Smooth muscle cell (in vitro differentiated cells): ENCODE measurements at regions not wholly inside any gene's neighbourhood (a gene's known extent, or its start where the extent isn't known, plus 50 kb on each side); places are given as distances from the start of the nearest gene placed in this dataset.

Experiments
- DNase-seq: peaks from one replicate; lab custom pipeline; 2025; ENCODE audit not compliant: unreplicated experiment; lab: John Stamatoyannopoulos, UW
- H2AFZ ChIP-seq: fragments of 200-600 bp; sonication (generic); 2 replicates; pipeline ENCODE4 v1.6.0; 2016; ENCODE audit warnings: antibody characterized with exemption, low read depth, mild to moderate bottlenecking
- H3F3A ChIP-seq: fragments of 200-600 bp; sonication (generic); 2 replicates; pipeline ENCODE4 v1.6.0; 2017; ENCODE audit warnings: antibody characterized with exemption, low read depth
- H3K27ac ChIP-seq: fragments of 200-600 bp; sonication (generic); 2 replicates; pipeline ENCODE4 v1.5.1; 2016; ENCODE audit warnings: low read depth, mild to moderate bottlenecking
- H3K27me3 ChIP-seq: fragments of 200-600 bp; sonication (generic); 2 replicates; pipeline ENCODE4 v1.6.1; 2016; ENCODE audit warnings: low read depth, mild to moderate bottlenecking
- H3K36me3 ChIP-seq: fragments of 200-600 bp; sonication (generic); 2 replicates; pipeline ENCODE4 v1.5.1; 2016; ENCODE audit warnings: low read depth
- H3K4me1 ChIP-seq: fragments of 200-600 bp; sonication (generic); 2 replicates; pipeline ENCODE4 v1.5.1; 2016; ENCODE audit warnings: low read depth
- H3K4me2 ChIP-seq: fragments of 200-600 bp; sonication (generic); 2 replicates; pipeline ENCODE4 v1.6.0; 2016; ENCODE audit warnings: mild to moderate bottlenecking
- H3K4me3 ChIP-seq: fragments of 200-600 bp; sonication (generic); 2 replicates; pipeline ENCODE4 v1.5.1; 2016; ENCODE audit warnings: mild to moderate bottlenecking
- H3K79me2 ChIP-seq: fragments of 200-600 bp; sonication (generic); 2 replicates; pipeline ENCODE4 v1.6.0; 2016; ENCODE audit warnings: low read depth, mild to moderate bottlenecking
- H3K9ac ChIP-seq: fragments of 200-600 bp; sonication (generic); 2 replicates; pipeline ENCODE4 v1.6.0; 2016; ENCODE audit warnings: low read depth
- H3K9me3 ChIP-seq: fragments of 200-600 bp; sonication (generic); replicated peaks from 2 replicates; pipeline ENCODE4 v1.5.1; 2016; ENCODE audit warnings: low read depth
- H4K20me1 ChIP-seq: fragments of 200-600 bp; sonication (generic); 2 replicates; pipeline ENCODE4 v1.6.0; 2016; ENCODE audit warnings: low read depth
- CTCF ChIP-seq: fragments of 200-600 bp; sonication (generic); IDR thresholded peaks from 2 replicates; pipeline ENCODE4 v1.5.1; 2017; ENCODE audit warnings: borderline replicate concordance, mild to moderate bottlenecking, antibody characterized with exemption; ENCODE audit not compliant: insufficient read depth, poor library complexity, severe bottlenecking
- WGBS: methylation state at CpG from one replicate; pipeline ENCODE4 v1.1.7; 2016; ENCODE audit warnings: low lambda C conversion rate; 5-methylcytosine and 5-hydroxymethylcytosine counted together

GRCh38 chrX:139304471-139304870 lies 226.1 kb upstream of the F9 start:
- Histone ChIP-seq H3F3A (no peaks in the 10 kb centered on the region), H3K36me3 (no peaks in the 10 kb centered on the region), H3K4me3 (no peak overlapping the region), H3K4me2 (no peak overlapping the region), H3K9me3 (no peaks in the 10 kb centered on the region), H3K79me2 (no peaks in the 10 kb centered on the region), H3K4me1 (no peaks in the 10 kb centered on the region), H4K20me1 (no peaks in the 10 kb centered on the region), H3K27ac (no peak overlapping the region), H2AFZ (no peak overlapping the region), H3K27me3 (no peaks in the 10 kb centered on the region), H3K9ac (no peak overlapping the region)
- DNase-seq = no peak
- 52% methylated on average over 3 of the region's 3 CpGs for WGBS
- no peak for TF ChIP-seq CTCF

DNA sequence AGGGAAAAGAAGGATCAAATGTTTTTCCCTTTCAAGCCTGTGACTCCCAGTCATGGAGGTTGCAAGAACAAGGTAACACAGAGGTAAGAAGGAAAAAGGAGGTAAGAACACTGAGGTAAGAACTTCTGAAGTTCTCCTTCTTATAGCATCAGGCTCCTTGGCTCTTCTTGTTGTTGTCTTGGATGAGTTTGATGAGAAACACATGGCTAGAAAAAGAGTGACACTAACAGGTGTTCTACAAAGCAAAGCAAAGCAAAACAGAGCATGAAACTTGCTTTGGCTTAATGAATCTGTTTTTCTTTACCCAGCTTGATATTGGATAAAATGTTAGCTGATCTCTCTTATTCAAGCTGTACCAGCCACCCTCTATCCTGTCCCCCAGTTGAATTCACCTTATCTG lies 231.2 kb upstream of the F9 start:
- no peaks in the 10 kb centered on the region for H3K9me3 ChIP-seq
- no peak for DNase-seq

GRCh38 chrX:139298437-139298836 lies 232.1 kb upstream of the F9 start:
- Histone ChIP-seq H3K9me3 (no peaks in the 10 kb centered on the region), H4K20me1 (no peaks in the 10 kb centered on the region), H3K4me3 (no peak overlapping the region), H3K4me1 (no peaks in the 10 kb centered on the region), H2AFZ (no peak overlapping the region), H3K27me3 (no peaks in the 10 kb centered on the region), H3K27ac (no peak overlapping the region), H3K36me3 (no peaks in the 10 kb centered on the region), H3K9ac (no peak overlapping the region), H3K4me2 (no peak overlapping the region), H3K79me2 (no peaks in the 10 kb centered on the region), H3F3A (no peaks in the 10 kb centered on the region)
- no peak for DNase-seq
- TF ChIP-seq CTCF = no peak

More for the DNA sequence above, 231.2 kb upstream of the F9 start:
- Histone ChIP-seq H3K79me2 (no peaks in the 10 kb centered on the region), H3K27me3 (no peaks in the 10 kb centered on the region), H3K4me3 (no peak overlapping the region), H3K4me1 (no peaks in the 10 kb centered on the region), H2AFZ (no peak overlapping the region), H3K27ac (no peak overlapping the region), H4K20me1 (no peaks in the 10 kb centered on the region), H3K9ac (no peak overlapping the region), H3K4me2 (no peak overlapping the region), H3F3A (no peaks in the 10 kb centered on the region), H3K36me3 (no peaks in the 10 kb centered on the region)
- TF ChIP-seq CTCF = no peak

DNA sequence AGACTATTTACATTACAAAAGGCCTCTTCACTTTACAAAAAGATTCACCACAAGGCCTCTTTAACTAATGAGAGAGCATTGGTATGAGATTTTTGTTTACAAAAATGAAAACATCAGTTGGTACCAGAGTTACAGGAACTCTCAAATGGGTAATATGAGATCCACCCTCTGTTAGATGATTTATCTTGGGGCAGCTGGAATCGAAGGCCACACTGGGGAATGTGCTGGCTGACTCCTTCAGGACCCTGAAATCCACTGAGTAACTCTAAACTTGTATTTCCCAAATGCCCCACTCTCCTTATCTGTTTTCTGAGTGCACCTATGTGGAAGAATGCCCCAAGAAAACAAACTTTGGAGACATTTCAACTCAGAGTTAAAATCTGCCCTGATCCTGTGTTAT lies 232.9 kb upstream of the F9 start:
- Histone ChIP-seq H3F3A (no peaks in the 10 kb centered on the region), H3K9me3 (no peaks in the 10 kb centered on the region), H3K27ac (no peak overlapping the region), H3K4me2 (no peak overlapping the region), H3K4me1 (no peaks in the 10 kb centered on the region), H3K4me3 (no peak overlapping the region), H2AFZ (no peak overlapping the region), H3K79me2 (no peaks in the 10 kb centered on the region), H3K27me3 (no peaks in the 10 kb centered on the region), H3K36me3 (no peaks in the 10 kb centered on the region), H3K9ac (no peak overlapping the region), H4K20me1 (no peaks in the 10 kb centered on the region)
- no peak for DNase-seq
- WGBS = 50% methylated on average over 1 of the region's 1 CpG
- TF ChIP-seq CTCF = no peak
